ENCODE measurements at regions not wholly inside any gene's neighbourhood (a gene's known extent, or its start where the extent isn't known, plus 50 kb on each side); places are given as distances from the start of the nearest gene placed in this dataset.
A peak's percentile ranks its signal among the peaks of the same experiment; 100 is the strongest.

- DNase-seq (ENCODE audit: low spot score): no peak
Observed at GRCh38 chr2:217231724-217232123, 371.9 kb upstream of the TNP1 start.

GRCh38 chr2:217231212-217231611 lies 371.3 kb upstream of the TNP1 start:
- DNase-seq (ENCODE audit: low spot score): no peak

GRCh38 chr2:217228732-217229131 lies 368.9 kb upstream of the TNP1 start:
- no peak for DNase-seq (ENCODE audit: low spot score)

DNA sequence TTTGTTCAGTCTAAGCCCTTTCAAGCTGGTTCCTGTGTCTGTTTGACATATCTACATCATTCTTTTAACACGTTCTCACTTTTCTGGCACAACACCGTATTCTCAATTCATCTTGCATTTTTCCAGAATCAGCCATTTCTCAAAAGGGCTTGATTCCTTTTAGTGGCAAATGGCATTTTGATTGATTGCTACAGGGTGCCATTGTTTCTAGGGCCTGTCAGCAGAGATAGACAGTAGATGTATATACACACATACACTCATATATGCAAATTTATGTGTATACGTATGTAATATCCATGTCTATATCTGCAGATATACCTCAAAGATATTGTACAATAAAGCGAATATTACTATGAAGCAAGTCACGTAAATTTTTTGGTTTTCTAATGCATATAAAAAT lies 367.9 kb upstream of the TNP1 start:
- DNase-seq (ENCODE audit: low spot score): no peak

- DNase-seq (ENCODE audit: low spot score): no peak
Observed at GRCh38 chr2:217225596-217225995, 365.7 kb upstream of the TNP1 start.

DNA sequence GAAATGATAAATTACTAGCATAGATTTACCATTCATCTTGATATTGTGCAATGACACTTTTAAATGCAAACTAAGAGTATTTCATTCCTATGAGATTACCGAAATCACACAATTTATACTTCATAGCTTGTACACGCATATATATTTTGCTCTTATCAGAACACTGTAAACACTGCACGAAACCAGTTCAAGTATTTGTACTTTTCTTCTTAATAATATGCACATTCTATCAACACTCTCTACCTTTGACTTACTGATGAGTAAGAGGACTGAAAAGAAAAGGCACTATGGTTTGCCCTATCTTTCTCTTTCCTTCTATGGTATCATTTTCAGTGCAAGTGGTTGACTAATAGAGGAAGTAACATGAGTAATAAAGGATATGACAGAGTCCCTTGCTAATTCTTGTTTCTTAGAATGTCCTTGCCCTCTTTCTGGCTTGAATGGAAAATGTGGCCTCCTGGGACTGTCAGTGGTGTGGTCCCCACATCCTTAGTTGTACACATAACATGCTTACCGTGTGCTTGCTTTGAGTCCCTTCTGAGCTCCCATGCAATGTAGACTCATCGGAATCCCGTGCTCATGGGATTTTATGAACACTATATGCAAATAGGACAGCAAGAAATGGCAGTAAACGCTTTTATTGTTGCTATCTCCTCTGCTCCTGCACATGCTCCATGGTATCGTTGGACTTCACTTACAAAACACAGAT lies 363.5 kb upstream of the TNP1 start:
- peak; percentile 94 for DNase-seq (ENCODE audit: low spot score)

DNA sequence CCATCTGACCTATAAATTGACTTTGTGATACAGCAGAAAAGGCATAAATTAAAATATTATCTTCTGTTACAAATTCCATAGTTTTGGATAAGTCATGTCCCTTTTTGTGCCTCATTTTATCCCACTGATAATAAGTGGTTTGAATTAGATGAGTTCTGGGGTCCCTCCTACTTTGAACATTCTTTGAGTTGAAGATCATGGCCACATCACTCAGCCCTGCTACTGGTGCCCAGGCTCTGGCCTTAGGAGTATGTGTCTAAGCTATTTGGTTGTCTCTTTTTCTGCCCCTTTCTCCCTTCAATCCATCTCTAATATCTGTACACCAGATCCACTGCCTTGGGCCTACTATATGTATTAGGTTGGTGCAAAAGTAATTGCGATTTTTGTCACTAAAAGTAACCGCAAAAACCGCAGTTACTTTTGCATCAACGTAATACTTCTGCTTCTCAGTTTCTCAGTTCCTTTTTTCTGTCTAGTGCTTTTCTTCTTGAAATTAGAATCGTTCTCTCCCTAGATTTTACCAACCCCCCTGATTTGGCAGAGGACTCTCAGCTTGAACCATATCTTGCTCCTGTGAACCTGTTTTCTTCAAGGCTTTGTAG lies 362.5 kb upstream of the TNP1 start:
- no peak for DNase-seq (ENCODE audit: low spot score)

- DNase-seq (ENCODE audit: low spot score): no peak
Observed at GRCh38 chr2:217220228-217221013, 360.6 kb upstream of the TNP1 start.

DNA sequence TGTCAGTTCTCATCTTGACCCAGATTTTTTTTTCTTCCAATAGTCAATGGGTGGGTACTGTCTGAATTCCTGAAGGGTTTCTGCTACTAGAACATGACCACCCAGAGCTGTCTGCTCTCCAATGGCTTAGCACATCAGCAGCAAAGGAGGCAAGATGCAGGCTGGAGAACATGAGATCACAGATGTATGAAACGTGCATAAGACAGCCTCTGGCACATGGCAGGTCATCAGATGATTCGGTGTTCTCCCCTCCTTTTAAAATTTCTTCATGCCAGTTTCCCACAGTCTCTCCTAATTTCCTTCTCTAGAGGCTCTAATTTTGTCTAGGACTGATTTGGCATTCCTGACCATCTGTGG lies 359.3 kb upstream of the TNP1 start:
- DNase-seq (ENCODE audit: low spot score): no peak

GRCh38 chr2:217218269-217219163 lies 358.7 kb upstream of the TNP1 start:
- peak; percentile 60 for DNase-seq (ENCODE audit: low spot score)

GRCh38 chr2:217216982-217217381 lies 357.1 kb upstream of the TNP1 start:
- no peak for DNase-seq (ENCODE audit: low spot score)

DNA sequence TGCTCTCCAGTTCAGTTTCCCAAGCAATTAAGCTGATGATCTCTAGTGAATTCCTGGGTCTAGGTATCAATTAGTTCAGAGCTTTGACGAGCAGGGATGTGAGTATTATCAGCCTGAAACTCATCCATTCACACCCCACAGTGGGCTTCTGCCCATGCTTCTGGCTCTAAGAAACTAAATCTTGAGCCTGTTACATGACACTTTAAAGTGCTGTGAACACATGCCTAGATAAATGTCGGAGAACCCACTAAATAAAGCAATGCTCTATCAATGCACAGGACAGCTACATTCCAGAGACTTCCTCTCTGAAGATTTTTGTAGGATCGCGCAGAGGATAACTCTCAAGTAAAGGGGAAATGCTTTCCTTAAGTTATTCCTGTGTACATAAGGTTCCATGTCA lies 356.5 kb upstream of the TNP1 start:
- DNase-seq (ENCODE audit: low spot score): no peak

DNA sequence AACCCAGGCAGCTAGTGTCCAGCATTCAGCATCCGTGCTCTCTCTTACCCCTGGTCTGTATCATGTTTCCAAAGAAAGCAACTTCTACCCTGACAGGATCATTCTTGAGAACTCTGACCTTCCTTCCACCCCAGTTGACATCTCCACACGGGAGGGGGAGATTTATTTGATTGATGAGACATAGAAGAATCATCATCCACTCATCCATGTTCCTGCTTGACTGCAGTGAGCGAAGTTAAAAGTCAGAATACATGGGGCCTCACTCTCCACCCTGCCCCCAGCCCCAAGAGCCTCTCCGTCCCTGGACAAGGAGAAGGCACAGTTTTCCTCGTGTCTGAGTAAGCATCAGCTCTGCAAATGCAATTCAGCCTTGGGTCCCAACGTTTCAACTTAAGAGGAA lies 356.0 kb upstream of the TNP1 start:
- DNase-seq (ENCODE audit: low spot score): no peak

- DNase-seq (ENCODE audit: low spot score): no peak
Observed at GRCh38 chr2:217208867-217209266, 349.0 kb upstream of the TNP1 start.

- DNase-seq (ENCODE audit: low spot score): no peak
Observed at GRCh38 chr2:217207699-217208010, 347.8 kb upstream of the TNP1 start.

DNA sequence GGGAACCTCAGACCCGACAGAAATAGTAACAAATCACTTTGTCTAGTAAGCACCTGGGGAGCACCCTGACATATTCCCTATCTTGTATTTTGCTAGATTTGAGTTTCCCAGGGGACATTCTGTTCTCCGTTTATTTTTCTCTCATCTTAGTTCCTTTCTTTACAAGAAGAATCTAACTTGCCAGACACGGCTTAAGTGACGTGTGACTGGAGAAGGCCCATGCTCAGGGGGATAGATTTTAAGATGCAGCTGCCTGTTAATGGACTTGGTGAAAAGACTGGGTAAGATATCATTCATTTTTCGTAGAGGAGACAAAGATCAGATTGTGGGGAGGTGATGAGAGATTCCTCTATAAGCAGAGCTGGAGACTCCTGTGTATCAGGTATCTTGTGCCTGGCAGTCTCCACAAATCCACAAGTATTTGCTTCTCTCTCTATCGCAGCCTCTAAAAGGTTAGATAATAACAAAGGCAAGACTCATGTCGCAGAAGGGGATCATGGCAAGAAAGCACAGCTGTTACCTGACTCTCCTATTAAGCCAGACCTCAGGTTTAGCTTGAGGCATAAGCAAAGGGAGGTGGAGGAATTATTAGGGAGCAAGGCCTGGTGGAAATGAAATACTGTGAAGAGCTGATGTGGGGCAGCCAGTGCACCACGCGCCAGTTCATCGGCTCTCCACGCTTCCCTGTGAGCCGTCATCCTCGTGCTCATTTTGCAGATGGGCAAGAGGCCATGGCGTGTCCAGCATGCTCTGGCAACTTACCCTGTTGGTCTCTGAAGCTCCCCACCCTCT lies 347.2 kb upstream of the TNP1 start:
- DNase-seq (ENCODE audit: low spot score): no peak

DNA sequence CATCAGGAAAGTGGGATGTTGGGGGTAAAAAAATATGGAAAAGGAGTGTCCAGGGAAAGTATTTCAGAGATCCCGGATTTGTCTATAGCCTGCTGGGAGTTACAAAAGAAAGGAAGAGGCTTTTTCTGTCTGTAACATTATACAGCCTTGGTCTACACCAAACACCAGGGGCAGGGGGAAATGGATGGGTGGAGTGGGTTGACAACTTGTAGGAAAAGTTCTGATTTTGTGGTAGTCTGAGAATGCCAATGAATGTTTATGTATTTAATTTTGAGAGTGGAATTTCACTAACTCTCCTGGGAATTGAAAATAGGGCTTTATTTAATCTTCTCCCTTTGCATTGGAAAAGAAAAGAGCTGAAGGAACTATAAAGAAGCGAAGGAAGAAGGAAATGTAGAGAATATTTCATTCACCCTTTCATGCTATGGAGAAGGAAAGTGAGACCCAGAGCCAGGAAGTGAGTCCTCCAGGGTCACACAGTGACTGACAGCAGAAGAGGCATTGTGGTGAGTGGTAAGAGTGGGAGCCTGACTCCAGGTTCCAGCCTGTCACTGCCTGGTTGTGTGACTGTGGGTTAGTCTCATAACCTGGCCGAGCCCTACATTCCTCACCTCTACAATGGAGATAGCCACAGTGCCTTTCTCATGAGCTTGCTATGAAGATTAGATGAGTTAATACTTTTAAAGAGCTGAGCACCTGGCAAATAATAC lies 346.3 kb upstream of the TNP1 start:
- no peak for DNase-seq (ENCODE audit: low spot score)

DNA sequence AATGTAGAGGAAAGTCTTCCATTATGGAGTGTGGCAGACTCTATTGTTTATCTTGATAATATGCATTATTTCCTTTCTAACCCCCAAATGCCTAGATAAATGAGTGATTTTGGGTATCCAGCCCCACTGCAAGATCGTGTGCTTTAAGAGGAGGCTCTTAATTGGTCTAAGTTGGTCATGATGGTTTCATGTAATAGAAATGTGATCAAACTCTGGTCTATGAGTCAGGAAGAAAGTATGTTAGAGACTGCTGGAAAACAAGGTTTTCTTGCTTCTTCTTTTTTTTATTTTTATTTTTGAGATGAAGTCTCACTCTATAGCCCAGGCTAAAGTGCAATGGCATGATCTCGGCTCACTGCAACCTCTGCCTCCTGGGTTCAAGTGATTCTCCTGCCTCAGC lies 344.5 kb upstream of the TNP1 start:
- DNase-seq (ENCODE audit: low spot score): no peak

- no peak for DNase-seq (ENCODE audit: low spot score)
Observed at GRCh38 chr2:217203086-217203485, 343.2 kb upstream of the TNP1 start.

DNA sequence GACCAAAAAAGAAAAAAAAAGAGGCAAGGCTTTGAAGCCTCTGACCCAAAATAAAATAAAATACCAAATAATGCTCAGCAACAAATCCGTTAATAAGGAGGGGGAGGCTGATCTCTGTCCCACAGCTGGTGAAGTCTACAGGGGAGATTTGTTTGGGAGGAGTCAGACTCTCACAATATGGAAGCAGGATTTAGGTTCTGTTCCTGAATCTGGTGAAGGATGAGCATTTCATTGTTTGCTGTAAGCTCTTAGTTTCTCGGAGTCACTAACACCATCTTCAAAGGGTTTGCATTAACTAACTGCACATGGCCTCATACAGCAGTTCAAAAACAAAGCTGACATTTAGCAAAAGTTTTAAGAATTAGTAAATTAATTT lies 339.4 kb upstream of the TNP1 start:
- no peak for DNase-seq (ENCODE audit: low spot score)
